ENCODE measurements at regions not wholly inside any gene's neighbourhood (a gene's known extent, or its start where the extent isn't known, plus 50 kb on each side); places are given as distances from the start of the nearest gene placed in this dataset.
"Not testable (repeated sequence)": the region's sequence is repeated elsewhere in the genome, so short reads cannot be mapped to it uniquely, and the experiment has no call there.

- H3K36me3 Mint-ChIP-seq (ENCODE audit: low read depth); H3K4me3 Mint-ChIP-seq (ENCODE audit: unreplicated experiment); DNase-seq (ENCODE audit: low spot score); H3K9me3 Mint-ChIP-seq (ENCODE audit: low read depth); H3K4me1 Mint-ChIP-seq (ENCODE audit: low read depth); H3K27me3 Mint-ChIP-seq (ENCODE audit: low read depth); H3K27ac Mint-ChIP-seq (ENCODE audit: unreplicated experiment): not testable (repeated sequence)
- peak; percentile 57 for TF ChIP-seq CTCF (IDR thresholded peaks at IDR 0.05)
These were observed 60.6 kb downstream of the GOLGA8T start for GRCh38 chr15:30195355-30196008.

- not testable (repeated sequence) for H3K9me3 Mint-ChIP-seq (ENCODE audit: low read depth); H3K27ac Mint-ChIP-seq (ENCODE audit: unreplicated experiment); H3K4me3 Mint-ChIP-seq (ENCODE audit: unreplicated experiment); H3K36me3 Mint-ChIP-seq (ENCODE audit: low read depth); H3K4me1 Mint-ChIP-seq (ENCODE audit: low read depth); DNase-seq (ENCODE audit: low spot score); H3K27me3 Mint-ChIP-seq (ENCODE audit: low read depth)
- TF ChIP-seq CTCF (IDR thresholded peaks at IDR 0.05): peak; percentile 52
These were observed 61.1 kb downstream of the GOLGA8T start for GRCh38 chr15:30196009-30196375.

GRCh38 chr15:30196769-30197168 is 61.9 kb downstream of the GOLGA8T start:
- not testable (repeated sequence) for H3K27me3 Mint-ChIP-seq (ENCODE audit: low read depth); DNase-seq (ENCODE audit: low spot score); H3K4me1 Mint-ChIP-seq (ENCODE audit: low read depth); H3K9me3 Mint-ChIP-seq (ENCODE audit: low read depth); H3K27ac Mint-ChIP-seq (ENCODE audit: unreplicated experiment); H3K36me3 Mint-ChIP-seq (ENCODE audit: low read depth)
- peak overlapping the region; percentile 49 for H3K4me3 Mint-ChIP-seq (ENCODE audit: unreplicated experiment)

DNA sequence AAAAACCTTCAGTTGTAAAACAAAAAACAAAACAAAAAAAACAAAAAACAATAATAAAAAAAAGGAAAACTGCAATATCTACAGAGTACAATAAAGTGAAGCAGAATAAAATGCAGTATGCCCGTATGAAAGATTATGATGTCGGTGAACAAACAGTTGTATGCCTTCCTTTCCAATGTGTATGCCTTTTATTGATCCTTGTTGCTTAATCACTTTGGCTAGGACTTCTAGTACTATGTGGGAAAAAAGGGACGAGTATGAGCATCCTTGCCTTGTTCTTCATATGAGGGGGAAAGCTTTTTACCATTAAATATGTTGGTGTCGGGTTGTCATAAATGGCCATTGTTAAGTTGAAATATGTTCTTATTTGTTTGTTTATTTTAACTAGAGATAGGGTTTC is 66.7 kb downstream of the GOLGA8T start:
- not testable (repeated sequence) for H3K27me3 Mint-ChIP-seq (ENCODE audit: low read depth); H3K27ac Mint-ChIP-seq (ENCODE audit: unreplicated experiment); H3K9me3 Mint-ChIP-seq (ENCODE audit: low read depth); H3K4me3 Mint-ChIP-seq (ENCODE audit: unreplicated experiment); H3K36me3 Mint-ChIP-seq (ENCODE audit: low read depth); DNase-seq (ENCODE audit: low spot score); H3K4me1 Mint-ChIP-seq (ENCODE audit: low read depth)

DNA sequence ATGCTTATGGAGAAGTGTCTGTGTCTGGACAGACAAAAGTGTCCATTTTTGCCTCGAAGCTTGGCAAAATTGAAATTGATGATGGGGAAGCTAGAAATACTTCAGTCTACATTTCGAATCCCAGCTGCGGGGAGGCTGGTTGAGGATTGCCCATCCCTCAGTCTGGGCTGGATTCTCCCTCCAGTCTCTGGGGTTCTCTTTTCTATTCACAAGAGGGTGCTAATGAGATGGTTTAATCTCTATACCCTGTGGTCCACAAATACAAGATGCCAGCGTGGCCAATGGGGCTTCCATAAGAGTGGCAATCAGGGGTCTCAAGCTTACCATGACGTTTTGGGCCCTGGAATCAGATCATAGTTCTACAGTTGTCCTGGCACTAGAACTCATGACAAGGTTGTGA is 78.9 kb downstream of the GOLGA8T start:
- not testable (repeated sequence) for DNase-seq (ENCODE audit: low spot score); H3K4me3 Mint-ChIP-seq (ENCODE audit: unreplicated experiment); H3K27ac Mint-ChIP-seq (ENCODE audit: unreplicated experiment); H3K27me3 Mint-ChIP-seq (ENCODE audit: low read depth); H3K4me1 Mint-ChIP-seq (ENCODE audit: low read depth); H3K9me3 Mint-ChIP-seq (ENCODE audit: low read depth); H3K36me3 Mint-ChIP-seq (ENCODE audit: low read depth)

DNA sequence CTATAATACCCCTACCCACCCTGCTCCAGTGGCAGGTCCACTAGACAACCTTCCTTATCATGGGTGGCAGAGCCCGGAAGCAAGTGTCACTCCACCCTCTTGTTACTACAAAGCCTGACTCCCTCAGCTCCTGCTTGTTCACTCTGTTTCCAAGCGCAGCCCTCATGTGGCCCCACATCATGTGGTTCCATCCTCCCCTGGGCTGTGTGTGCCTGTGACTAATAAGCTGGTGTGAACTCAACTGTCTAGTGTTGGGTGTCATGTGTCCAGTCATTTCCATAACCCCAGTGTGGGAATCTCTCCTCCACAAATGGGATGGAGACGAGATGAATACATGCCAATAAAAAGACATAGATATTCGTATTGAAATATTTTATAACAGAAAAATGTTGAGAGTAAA is 87.0 kb downstream of the GOLGA8T start:
- not testable (repeated sequence) for H3K27me3 Mint-ChIP-seq (ENCODE audit: low read depth); H3K9me3 Mint-ChIP-seq (ENCODE audit: low read depth); H3K36me3 Mint-ChIP-seq (ENCODE audit: low read depth); DNase-seq (ENCODE audit: low spot score); H3K4me3 Mint-ChIP-seq (ENCODE audit: unreplicated experiment); H3K4me1 Mint-ChIP-seq (ENCODE audit: low read depth); H3K27ac Mint-ChIP-seq (ENCODE audit: unreplicated experiment)

GRCh38 chr15:30222798-30223591 is 88.1 kb downstream of the GOLGA8T start:
- not testable (repeated sequence) for H3K9me3 Mint-ChIP-seq (ENCODE audit: low read depth); H3K36me3 Mint-ChIP-seq (ENCODE audit: low read depth); H3K4me3 Mint-ChIP-seq (ENCODE audit: unreplicated experiment); H3K27ac Mint-ChIP-seq (ENCODE audit: unreplicated experiment); H3K4me1 Mint-ChIP-seq (ENCODE audit: low read depth); H3K27me3 Mint-ChIP-seq (ENCODE audit: low read depth); DNase-seq (ENCODE audit: low spot score)

DNA sequence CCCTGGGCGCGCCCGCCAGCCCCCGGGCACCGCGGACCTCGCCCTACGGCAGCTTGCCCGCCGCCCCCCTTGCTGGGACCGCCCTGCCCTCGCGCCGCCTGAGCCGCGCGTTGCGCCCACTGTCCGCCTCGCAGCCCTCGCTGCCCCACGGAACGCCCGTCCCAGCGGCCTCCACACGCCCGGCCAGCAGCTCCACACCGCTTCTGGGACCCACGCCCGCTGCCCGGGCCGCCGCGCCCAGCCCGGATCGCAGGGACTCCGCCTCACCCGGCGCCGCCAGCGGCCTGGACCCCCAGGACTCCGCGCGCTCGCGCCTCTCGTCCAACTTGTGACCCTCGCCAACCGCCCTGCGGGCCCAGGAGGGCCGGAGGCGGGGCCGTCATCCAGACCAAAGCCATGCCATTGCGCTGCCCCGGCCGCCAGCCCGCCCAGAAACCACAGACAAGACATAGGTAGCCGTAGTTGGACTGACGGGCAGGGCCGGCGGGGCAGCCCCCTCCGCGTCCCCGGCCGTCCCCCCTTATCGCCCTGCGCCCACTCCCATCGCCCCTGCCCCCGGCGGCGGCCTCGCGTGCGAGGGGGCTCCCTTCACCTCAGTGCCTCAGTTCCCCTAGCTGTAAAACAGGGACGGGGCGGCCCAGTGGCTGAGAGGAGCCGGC is 90.5 kb downstream of the GOLGA8T start:
- H3K27me3 Mint-ChIP-seq (ENCODE audit: low read depth); H3K27ac Mint-ChIP-seq (ENCODE audit: unreplicated experiment); H3K36me3 Mint-ChIP-seq (ENCODE audit: low read depth); H3K4me3 Mint-ChIP-seq (ENCODE audit: unreplicated experiment); H3K4me1 Mint-ChIP-seq (ENCODE audit: low read depth); H3K9me3 Mint-ChIP-seq (ENCODE audit: low read depth): not testable (repeated sequence)
- DNase-seq (ENCODE audit: low spot score): peak; percentile 39

- H3K4me3 Mint-ChIP-seq (ENCODE audit: unreplicated experiment); H3K9me3 Mint-ChIP-seq (ENCODE audit: low read depth); H3K4me1 Mint-ChIP-seq (ENCODE audit: low read depth); DNase-seq (ENCODE audit: low spot score); H3K27me3 Mint-ChIP-seq (ENCODE audit: low read depth); H3K36me3 Mint-ChIP-seq (ENCODE audit: low read depth); H3K27ac Mint-ChIP-seq (ENCODE audit: unreplicated experiment): not testable (repeated sequence)
These were observed 126.7 kb downstream of the GOLGA8T start for GRCh38 chr15:30261432-30262141.

All from chondrocyte (in vitro differentiated cells).